Natural killer cell (primary cell): ENCODE measurements at regions not wholly inside any gene's neighbourhood (a gene's known extent, or its start where the extent isn't known, plus 50 kb on each side); places are given as distances from the start of the nearest gene placed in this dataset.

ENCODE experiments used
- ATAC-seq, 3 donors: fragments of 150-1000 bp in 2 of 3; fragments of 200-7000 bp in 1 of 3; cut with Tn5 transposase; 1 replicate in 1 of 3; 2 replicates in 2 of 3; pipeline ENCODE4 v1.10.0; 2021; ENCODE audit warnings: mild to moderate bottlenecking in 2 of 3, moderate library complexity in 2 of 3
- DNase-seq, 2 donors: peaks; one replicate each; pipeline versions ENCODE4 v3.0.0 to v3.0.0-alpha.2; 2013 to 2021; ENCODE audit warnings: mixed read lengths in 1 of 2
- H3K27ac ChIP-seq: one replicate; pipeline ENCODE4 v1.5.1; 2013; ENCODE audit warnings: mild to moderate bottlenecking, low read length
- H3K27me3 ChIP-seq: one replicate; pipeline ENCODE4 v1.6.1; 2013; ENCODE audit warnings: low read length; ENCODE audit not compliant: control insufficient read depth, insufficient read depth
- H3K36me3 ChIP-seq: one replicate; pipeline ENCODE4 v1.6.1; 2013; ENCODE audit warnings: low read length; ENCODE audit not compliant: control insufficient read depth, insufficient read depth
- H3K4me1 ChIP-seq: one replicate; pipeline ENCODE4 v1.6.1; 2013; ENCODE audit warnings: low read length; ENCODE audit not compliant: control insufficient read depth, insufficient read depth
- H3K4me3 ChIP-seq: one replicate; pipeline ENCODE4 v1.5.1; 2013; ENCODE audit warnings: low read length
- H3K9me3 ChIP-seq: one replicate; pipeline ENCODE4 v1.6.1; 2013; ENCODE audit warnings: low read length; ENCODE audit not compliant: control insufficient read depth, insufficient read depth
- H3K27ac Mint-ChIP-seq, 2 donors: one replicate each; pipeline ENCODE4 v1.8.0; 2022; ENCODE audit warnings: mild to moderate bottlenecking in 2 of 2, mixed read lengths in 2 of 2, moderate library complexity in 1 of 2
- H3K27me3 Mint-ChIP-seq, 2 donors: one replicate each; pipeline ENCODE4 v1.8.0; 2022; ENCODE audit warnings: low read depth in 2 of 2, mixed read lengths in 2 of 2
- H3K36me3 Mint-ChIP-seq: one replicate; pipeline ENCODE4 v1.8.0; 2022; ENCODE audit warnings: mixed read lengths
- H3K4me1 Mint-ChIP-seq, 2 donors: one replicate each; pipeline ENCODE4 v1.8.0; 2022; ENCODE audit warnings: mixed read lengths in 2 of 2
- H3K4me3 Mint-ChIP-seq: one replicate; pipeline ENCODE4 v1.8.0; 2022; ENCODE audit warnings: mild to moderate bottlenecking, moderate library complexity, mixed read lengths
- H3K9me3 Mint-ChIP-seq, 2 donors: one replicate each; pipeline ENCODE4 v1.8.0; 2022; ENCODE audit warnings: mixed read lengths in 2 of 2
- WGBS: methylation state at CpG from one replicate; pipeline ENCODE4 v1.1.7; 2013; ENCODE audit warnings: missing lambda C conversion rate; ENCODE audit not compliant: insufficient coverage; 5-methylcytosine and 5-hydroxymethylcytosine counted together
- intact Hi-C: fragments of 100-400 bp; cut with micrococcal nuclease; formaldehyde crosslinking; loops from one replicate; pipeline ENCODE4 v1.14.2; 2022
- TF ChIP-seq, protein P1 (sequence below): fragments of 200-600 bp; IDR thresholded peaks from one replicate; pipeline ENCODE4 v1.8.0; 2022; ENCODE audit warnings: antibody characterized with exemption

- WGBS: 100% methylated on average over 1 of the region's 1 CpG
- Mint-ChIP-seq H3K27ac (no peak overlapping the region), H3K9me3 (peaks cover 15 to 16% of the 10 kb centered on the region in 2 donors), H3K36me3 (no peaks in the 10 kb centered on the region), H3K27me3 (no peaks in the 10 kb centered on the region), H3K4me1 (no peaks in the 10 kb centered on the region), H3K4me3 (no peak overlapping the region)
- Histone ChIP-seq H3K36me3 (no peaks in the 10 kb centered on the region), H3K27ac (no peak overlapping the region), H3K9me3 (no peaks in the 10 kb centered on the region), H3K4me1 (no peaks in the 10 kb centered on the region), H3K4me3 (no peak overlapping the region), H3K27me3 (no peaks in the 10 kb centered on the region)
- DNase-seq (no peak), ATAC-seq (no peak)
- TF ChIP-seq, protein P1, sequence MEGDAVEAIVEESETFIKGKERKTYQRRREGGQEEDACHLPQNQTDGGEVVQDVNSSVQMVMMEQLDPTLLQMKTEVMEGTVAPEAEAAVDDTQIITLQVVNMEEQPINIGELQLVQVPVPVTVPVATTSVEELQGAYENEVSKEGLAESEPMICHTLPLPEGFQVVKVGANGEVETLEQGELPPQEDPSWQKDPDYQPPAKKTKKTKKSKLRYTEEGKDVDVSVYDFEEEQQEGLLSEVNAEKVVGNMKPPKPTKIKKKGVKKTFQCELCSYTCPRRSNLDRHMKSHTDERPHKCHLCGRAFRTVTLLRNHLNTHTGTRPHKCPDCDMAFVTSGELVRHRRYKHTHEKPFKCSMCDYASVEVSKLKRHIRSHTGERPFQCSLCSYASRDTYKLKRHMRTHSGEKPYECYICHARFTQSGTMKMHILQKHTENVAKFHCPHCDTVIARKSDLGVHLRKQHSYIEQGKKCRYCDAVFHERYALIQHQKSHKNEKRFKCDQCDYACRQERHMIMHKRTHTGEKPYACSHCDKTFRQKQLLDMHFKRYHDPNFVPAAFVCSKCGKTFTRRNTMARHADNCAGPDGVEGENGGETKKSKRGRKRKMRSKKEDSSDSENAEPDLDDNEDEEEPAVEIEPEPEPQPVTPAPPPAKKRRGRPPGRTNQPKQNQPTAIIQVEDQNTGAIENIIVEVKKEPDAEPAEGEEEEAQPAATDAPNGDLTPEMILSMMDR: no peak
- intact Hi-C loops: no loop called here
These were observed 1050.0 kb downstream of the TBL1XR1 start for GRCh38 chr3:176147251-176147650.

- H3K4me1 ChIP-seq: no peaks in the 10 kb centered on the region
- Mint-ChIP-seq H3K4me3 (no peak overlapping the region), H3K9me3 (peaks cover 20 to 33% of the 10 kb centered on the region in 2 donors), H3K36me3 (peaks cover 6% of the 10 kb centered on the region), H3K4me1 (no peaks in the 10 kb centered on the region), H3K27me3 (no peaks in the 10 kb centered on the region), H3K27ac (no peak overlapping the region)
- no peaks in the 10 kb centered on the region for H3K9me3 ChIP-seq
- intact Hi-C loops: no loop called here
- ATAC-seq (no peak), DNase-seq (no peak)
- WGBS: 81% methylated on average over 1 of the region's 1 CpG
- H3K27me3 ChIP-seq: no peaks in the 10 kb centered on the region
- H3K36me3 ChIP-seq: no peaks in the 10 kb centered on the region
- TF ChIP-seq, protein P1: no peak
- no peak overlapping the region for H3K27ac ChIP-seq
- no peak overlapping the region for H3K4me3 ChIP-seq
These were observed 1055.4 kb downstream of the TBL1XR1 start for GRCh38 chr3:176141837-176142236.

GRCh38 chr3:176120507-176120906 is 1076.8 kb downstream of the TBL1XR1 start:
- H3K27me3 ChIP-seq: no peaks in the 10 kb centered on the region
- no peaks in the 10 kb centered on the region for H3K4me1 ChIP-seq
- H3K4me3 ChIP-seq: no peak overlapping the region
- no peak overlapping the region for H3K27ac Mint-ChIP-seq
- DNase-seq (no peak), ATAC-seq (no peak)
- TF ChIP-seq, protein P1: no peak
- H3K9me3 ChIP-seq: peaks cover 5% of the 10 kb centered on the region
- 58% methylated on average over 1 of the region's 2 CpGs for WGBS
- H3K4me3 Mint-ChIP-seq: no peak overlapping the region
- no peaks in the 10 kb centered on the region for H3K27me3 Mint-ChIP-seq
- no peaks in the 10 kb centered on the region for H3K4me1 Mint-ChIP-seq
- no peaks in the 10 kb centered on the region for H3K36me3 Mint-ChIP-seq
- H3K36me3 ChIP-seq: no peaks in the 10 kb centered on the region
- intact Hi-C loops: no loop called here
- H3K9me3 Mint-ChIP-seq: peaks cover 14 to 21% of the 10 kb centered on the region in 2 donors
- H3K27ac ChIP-seq: no peak overlapping the region

GRCh38 chr3:176119826-176120225 is 1077.5 kb downstream of the TBL1XR1 start:
- Histone ChIP-seq H3K27ac (no peak overlapping the region), H3K4me1 (no peaks in the 10 kb centered on the region), H3K36me3 (no peaks in the 10 kb centered on the region), H3K27me3 (no peaks in the 10 kb centered on the region), H3K4me3 (no peak overlapping the region), H3K9me3 (peaks cover 5% of the 10 kb centered on the region)
- Mint-ChIP-seq H3K9me3 (peaks cover 14 to 23% of the 10 kb centered on the region in 2 donors), H3K27me3 (no peaks in the 10 kb centered on the region), H3K4me3 (no peak overlapping the region), H3K27ac (no peak overlapping the region), H3K4me1 (no peaks in the 10 kb centered on the region), H3K36me3 (no peaks in the 10 kb centered on the region)
- ATAC-seq (no peak), DNase-seq (no peak)
- intact Hi-C loops: no loop called here
- 82% methylated on average over 6 of the region's 6 CpGs for WGBS
- TF ChIP-seq, protein P1: no peak
